Pancreas (tissue), 10 donors: ENCODE measurements at regions not wholly inside any gene's neighbourhood (a gene's known extent, or its start where the extent isn't known, plus 50 kb on each side); places are given as distances from the start of the nearest gene placed in this dataset.

Experiments used
- ATAC-seq, 4 donors: fragments of 200-7000 bp; cut with Tn5 transposase; one replicate each; pipeline versions ENCODE4 v1.8.0 to v1.9.1; 2020; ENCODE audit warnings: mild to moderate bottlenecking in 4 of 4, moderate library complexity in 4 of 4
- DNase-seq, 6 donors: peaks; one replicate each; pipeline ENCODE4 v3.0.0-alpha.2; 2020
- FAIRE-seq: peaks from 2 replicates; lab custom pipeline; 2012; peaks lifted over from hg19 to GRCh38; lab: Jason Lieb, UNC
- H3K27ac ChIP-seq, 4 donors: fragments of 200-600 bp; sonication (generic); 1 replicate in 3 of 4; 2 replicates in 1 of 4; pipeline versions ENCODE4 v1.5.0 to v1.8.0; 2020
- H3K27me3 ChIP-seq, 4 donors: fragments of 200-600 bp; one replicate each; pipeline ENCODE4 v1.8.0; 2021
- H3K36me3 ChIP-seq, 3 donors: fragments of 200-600 bp; sonication (generic) in 1 of 3; one replicate each; pipeline versions ENCODE4 v1.5.0 to v1.8.0; 2020 to 2021
- H3K4me1 ChIP-seq, 3 donors: fragments of 200-600 bp; one replicate each; pipeline ENCODE4 v1.8.0; 2021
- H3K4me3 ChIP-seq, 4 donors: fragments of 200-600 bp; sonication (generic) in 2 of 4; one replicate each; pipeline versions ENCODE4 v1.5.0 to v1.8.0; 2020 to 2021
- H3K9me3 ChIP-seq, 4 donors: fragments of 200-600 bp; one replicate each; pipeline ENCODE4 v1.8.0; 2021
- CTCF ChIP-seq, 4 donors: fragments of 200-600 bp; sonication (generic) in 3 of 4; IDR thresholded peaks; one replicate each; pipeline versions ENCODE4 v1.5.0 to v1.8.0; 2021; ENCODE audit warnings: antibody characterized with exemption in 4 of 4
- WGBS, 2 donors: extraction: QIAGEN DNeasy Blood & Tissue Kit; methylation state at CpG; one replicate each; pipeline ENCODE4 v1.1.7; 2013; 5-methylcytosine and 5-hydroxymethylcytosine counted together
- intact Hi-C, 3 donors: fragments of 100-400 bp; cut with DNase I; formaldehyde crosslinking; loops; one replicate each; pipeline versions ENCODE4 v1.11.1 to v1.14.2; 2022
- donor health status: healthy with polysubstance abuse.
- donor health status: DM: no; HTN: no; CAD: no; lungs with moderate emphysema.
- donor health status: DM: no; HTN: no; CAD: no.
- donor health status: control.
- donor health status: control.
- donor health status: Bipolar disorder and iron deficiency.
- donor health status: DM: yes; HTN: yes; CAD: no.
- donor health status: DM: no; HTN: no; CAD: no.
- donor health status: DM: no; HTN: no; CAD: no.
- donor health status: DM: yes; HTN: yes; CAD: no.

- Histone ChIP-seq H3K27ac (no peak overlapping the region), H3K4me3 (no peak overlapping the region), H3K4me1 (peaks cover 4 to 23% (median 12%) of the 10 kb centered on the region in 3 donors), H3K9me3 (no peaks in the 10 kb centered on the region), H3K27me3 (no peaks in the 10 kb centered on the region), H3K36me3 (no peaks in the 10 kb centered on the region)
- DNase-seq (no peak), FAIRE-seq (no peak), ATAC-seq (peak; percentile 71 to 83 (median 77))
- intact Hi-C loops: no loop called here
- TF ChIP-seq CTCF (IDR thresholded peaks at IDR 0.05): no peak
- 12 to 20% methylated on average over 2 of the region's 2 CpGs for WGBS, 2 donors
These were observed 98.2 kb upstream of the DTNBP1 start for GRCh38 chr6:15761045-15761502.

GRCh38 chr6:15758631-15759215 is 95.9 kb upstream of the DTNBP1 start:
- no peak overlapping the region for H3K27ac ChIP-seq
- no peaks in the 10 kb centered on the region for H3K36me3 ChIP-seq
- no peaks in the 10 kb centered on the region for H3K9me3 ChIP-seq
- ATAC-seq (no peak), DNase-seq (peak in 1 of 6 donors; percentile 44), FAIRE-seq (no peak)
- 98% methylated on average over 30 to 36 of the region's 36 CpGs for WGBS, 2 donors
- no peak overlapping the region for H3K4me3 ChIP-seq
- intact Hi-C loops: no loop called here
- peaks cover 4 to 18% (median 12%) of the 10 kb centered on the region in 3 donors for H3K4me1 ChIP-seq
- TF ChIP-seq CTCF (IDR thresholded peaks at IDR 0.05): no peak
- H3K27me3 ChIP-seq: no peaks in the 10 kb centered on the region

- Histone ChIP-seq H3K9me3 (no peaks in the 10 kb centered on the region), H3K4me1 (no peaks in the 10 kb centered on the region), H3K4me3 (no peak overlapping the region), H3K27me3 (no peaks in the 10 kb centered on the region), H3K36me3 (no peaks in the 10 kb centered on the region), H3K27ac (no peak overlapping the region)
- WGBS, 2 donors: 64 to 71% methylated on average over 6 of the region's 6 CpGs
- no peak for TF ChIP-seq CTCF (IDR thresholded peaks at IDR 0.05)
- FAIRE-seq: no peak
- intact Hi-C loops: no loop called here
- DNase-seq: no peak
- ATAC-seq: peak; percentile 23 to 68 (median 51)
These were observed 92.7 kb upstream of the DTNBP1 start for GRCh38 chr6:15755526-15755925.

GRCh38 chr6:15754706-15755079 is 91.9 kb upstream of the DTNBP1 start:
- FAIRE-seq: no peak
- ATAC-seq: no peak
- H3K4me1 ChIP-seq: no peaks in the 10 kb centered on the region
- 91 to 94% methylated on average over 9 of the region's 9 CpGs for WGBS, 2 donors
- H3K27ac ChIP-seq: no peak overlapping the region
- TF ChIP-seq CTCF (IDR thresholded peaks at IDR 0.05): no peak
- H3K9me3 ChIP-seq: no peaks in the 10 kb centered on the region
- DNase-seq: no peak
- intact Hi-C loops: no loop called here
- no peaks in the 10 kb centered on the region for H3K36me3 ChIP-seq
- no peak overlapping the region for H3K4me3 ChIP-seq
- H3K27me3 ChIP-seq: no peaks in the 10 kb centered on the region

GRCh38 chr6:15754035-15754705 is 91.3 kb upstream of the DTNBP1 start:
- Histone ChIP-seq H3K27ac (no peak overlapping the region), H3K4me3 (no peak overlapping the region), H3K27me3 (no peaks in the 10 kb centered on the region), H3K4me1 (no peaks in the 10 kb centered on the region), H3K36me3 (no peaks in the 10 kb centered on the region), H3K9me3 (no peaks in the 10 kb centered on the region)
- no peak for DNase-seq
- TF ChIP-seq CTCF (IDR thresholded peaks at IDR 0.05): no peak
- 83 to 84% methylated on average over 5 of the region's 5 CpGs for WGBS, 2 donors
- no peak for FAIRE-seq
- ATAC-seq: no peak
- intact Hi-C loops: no loop called here
